ENCODE measurements at regions not wholly inside any gene's neighbourhood (a gene's known extent, or its start where the extent isn't known, plus 50 kb on each side); places are given as distances from the start of the nearest gene placed in this dataset.
"Not testable (repeated sequence)": the region's sequence is repeated elsewhere in the genome, so short reads cannot be mapped to it uniquely, and the experiment has no call there.

DNA sequence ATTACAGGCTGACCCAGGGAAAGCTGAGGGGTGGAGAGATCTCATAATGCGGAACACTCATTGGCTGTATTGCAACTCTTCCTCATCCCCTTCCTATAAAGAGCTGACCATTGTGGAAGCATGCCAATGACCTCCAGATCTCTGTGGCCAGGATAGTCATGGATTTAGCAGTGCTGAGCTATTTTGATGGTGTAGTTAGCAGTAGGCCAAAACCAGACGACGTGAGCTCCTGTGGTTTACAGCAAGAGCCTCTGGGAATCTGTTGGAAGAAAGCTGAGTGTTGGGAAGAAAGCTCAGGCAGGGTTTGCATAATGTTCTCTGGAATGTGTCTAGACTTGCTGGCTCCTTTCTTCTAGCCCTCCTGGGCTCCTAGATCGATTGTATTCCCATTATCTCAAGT is 187.5 kb upstream of the GPC6 start:
- H3K4me1 Mint-ChIP-seq (ENCODE audit: low read depth), result no peaks in the 10 kb centered on the region
- peaks cover 7% of the 10 kb centered on the region for H3K9me3 Mint-ChIP-seq
- ATAC-seq (no peak), DNase-seq (no peak)
- H3K27me3 Mint-ChIP-seq, result no peaks in the 10 kb centered on the region
- no peak for TF ChIP-seq CTCF (IDR thresholded peaks at IDR 0.05)
- H3K4me3 Mint-ChIP-seq, result no peak overlapping the region
- CTCF ChIA-PET, result no interaction called here
- no peak overlapping the region for H3K27ac Mint-ChIP-seq
- H3K36me3 Mint-ChIP-seq (ENCODE audit: low read depth), result no peaks in the 10 kb centered on the region
- intact Hi-C loops (cut with micrococcal nuclease), result no loop called here
- POLR2A ChIA-PET, result no interaction called here

- POLR2A ChIA-PET; CTCF ChIA-PET; ATAC-seq; DNase-seq; H3K27me3 Mint-ChIP-seq; H3K27ac Mint-ChIP-seq; intact Hi-C loops (cut with micrococcal nuclease); H3K4me1 Mint-ChIP-seq (ENCODE audit: low read depth); H3K36me3 Mint-ChIP-seq (ENCODE audit: low read depth); H3K4me3 Mint-ChIP-seq: not testable (repeated sequence)
- H3K9me3 Mint-ChIP-seq, result peaks cover 10% of the 10 kb centered on the region
Measured at GRCh38 chr13:93041566-93041965, 185.0 kb upstream of the GPC6 start.

GRCh38 chr13:93045836-93046235 is 180.8 kb upstream of the GPC6 start:
- Mint-ChIP-seq H3K4me3 (no peak overlapping the region), H3K27me3 (no peaks in the 10 kb centered on the region), H3K4me1 (ENCODE audit: low read depth) (no peaks in the 10 kb centered on the region), H3K27ac (no peak overlapping the region), H3K36me3 (ENCODE audit: low read depth) (no peaks in the 10 kb centered on the region), H3K9me3 (peaks cover 3% of the 10 kb centered on the region)
- DNase-seq (no peak), ATAC-seq (no peak)
- CTCF ChIA-PET, result no interaction called here
- intact Hi-C loops (cut with micrococcal nuclease), result no loop called here
- POLR2A ChIA-PET, result no interaction called here
- no peak for TF ChIP-seq CTCF (IDR thresholded peaks at IDR 0.05)

DNA sequence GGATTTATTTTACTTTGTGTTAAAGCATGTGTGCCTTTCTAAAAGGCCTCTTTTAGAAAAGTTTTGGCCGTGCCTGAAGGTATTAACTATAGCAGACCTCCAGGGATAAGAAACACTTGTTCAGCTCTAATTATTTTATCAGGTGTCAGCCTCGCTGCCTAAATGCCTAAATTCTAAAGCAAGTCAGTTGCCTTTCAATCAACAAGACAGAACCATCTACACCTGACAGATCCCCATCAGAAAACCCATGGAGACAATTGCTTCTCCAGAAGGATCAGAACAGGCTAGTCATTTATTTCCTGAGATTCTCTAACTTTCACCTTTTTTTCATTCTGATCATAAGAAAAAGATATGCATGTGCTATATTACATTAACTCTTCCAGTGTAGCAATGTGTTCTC is 171.4 kb upstream of the GPC6 start:
- POLR2A ChIA-PET, result no interaction called here
- peaks cover 1% of the 10 kb centered on the region for H3K9me3 Mint-ChIP-seq

DNA sequence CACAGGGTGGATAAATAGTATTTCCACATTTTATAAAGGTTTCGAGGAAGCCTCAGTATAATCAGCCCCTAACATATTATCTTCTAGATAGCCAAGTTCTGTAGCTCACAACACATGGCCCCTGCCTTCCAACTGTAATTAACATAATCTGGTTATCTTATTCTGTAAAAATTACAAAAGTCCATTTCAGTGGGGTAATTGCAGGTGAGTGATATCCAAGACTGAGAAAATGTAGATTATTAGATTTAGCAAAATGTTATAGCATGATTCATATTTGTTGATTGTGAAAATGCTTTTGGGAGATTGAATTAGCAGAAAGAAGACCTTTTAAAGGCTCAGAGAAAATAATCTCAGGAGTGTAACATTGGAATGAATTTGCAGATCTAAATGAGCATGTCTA is 168.3 kb upstream of the GPC6 start:
- intact Hi-C loops (cut with micrococcal nuclease), result no loop called here
- no peak for DNase-seq
- H3K9me3 Mint-ChIP-seq, result no peaks in the 10 kb centered on the region
- ATAC-seq, result no peak
- no peak for TF ChIP-seq CTCF (IDR thresholded peaks at IDR 0.05)
- no peak overlapping the region for H3K27ac Mint-ChIP-seq
- H3K4me1 Mint-ChIP-seq (ENCODE audit: low read depth), result no peaks in the 10 kb centered on the region
- ChIA-PET CTCF (no interaction called here), POLR2A (no interaction called here)
- H3K27me3 Mint-ChIP-seq, result no peaks in the 10 kb centered on the region
- H3K4me3 Mint-ChIP-seq, result no peak overlapping the region
- no peaks in the 10 kb centered on the region for H3K36me3 Mint-ChIP-seq (ENCODE audit: low read depth)

More for the DNA sequence above, 171.4 kb upstream of the GPC6 start:
- intact Hi-C loops (cut with micrococcal nuclease), result no loop called here
- DNase-seq (no peak), ATAC-seq (no peak)
- H3K27ac Mint-ChIP-seq, result no peak overlapping the region
- no peak overlapping the region for H3K4me3 Mint-ChIP-seq
- no peaks in the 10 kb centered on the region for H3K27me3 Mint-ChIP-seq
- no peaks in the 10 kb centered on the region for H3K4me1 Mint-ChIP-seq (ENCODE audit: low read depth)
- H3K36me3 Mint-ChIP-seq (ENCODE audit: low read depth), result no peaks in the 10 kb centered on the region
- TF ChIP-seq CTCF (IDR thresholded peaks at IDR 0.05), result no peak
- CTCF ChIA-PET, result no interaction called here

GRCh38 chr13:93060144-93060543 is 166.5 kb upstream of the GPC6 start:
- DNase-seq, result no peak
- no peak for ATAC-seq
- no peaks in the 10 kb centered on the region for H3K27me3 Mint-ChIP-seq
- no peaks in the 10 kb centered on the region for H3K4me1 Mint-ChIP-seq (ENCODE audit: low read depth)
- no peak overlapping the region for H3K27ac Mint-ChIP-seq
- H3K9me3 Mint-ChIP-seq, result no peaks in the 10 kb centered on the region
- POLR2A ChIA-PET, result no interaction called here
- CTCF ChIA-PET, result no interaction called here
- H3K36me3 Mint-ChIP-seq (ENCODE audit: low read depth), result no peaks in the 10 kb centered on the region
- intact Hi-C loops (cut with micrococcal nuclease), result no loop called here
- H3K4me3 Mint-ChIP-seq, result no peak overlapping the region
- no peak for TF ChIP-seq CTCF (IDR thresholded peaks at IDR 0.05)

Measured in activated CD8-positive, alpha-beta T cell treated with anti-CD3 and anti-CD28 coated beads for 36 hours (primary cell).